RPMI8226 (cell line): ENCODE measurements at regions not wholly inside any gene's neighbourhood (a gene's known extent, or its start where the extent isn't known, plus 50 kb on each side); places are given as distances from the start of the nearest gene placed in this dataset.
"Not testable (repeated sequence)": the region's sequence is repeated elsewhere in the genome, so short reads cannot be mapped to it uniquely, and the experiment has no call there.

Source experiments
- DNase-seq: peaks from one replicate; pipeline ENCODE4 v3.0.0-alpha.2; 2015

DNA sequence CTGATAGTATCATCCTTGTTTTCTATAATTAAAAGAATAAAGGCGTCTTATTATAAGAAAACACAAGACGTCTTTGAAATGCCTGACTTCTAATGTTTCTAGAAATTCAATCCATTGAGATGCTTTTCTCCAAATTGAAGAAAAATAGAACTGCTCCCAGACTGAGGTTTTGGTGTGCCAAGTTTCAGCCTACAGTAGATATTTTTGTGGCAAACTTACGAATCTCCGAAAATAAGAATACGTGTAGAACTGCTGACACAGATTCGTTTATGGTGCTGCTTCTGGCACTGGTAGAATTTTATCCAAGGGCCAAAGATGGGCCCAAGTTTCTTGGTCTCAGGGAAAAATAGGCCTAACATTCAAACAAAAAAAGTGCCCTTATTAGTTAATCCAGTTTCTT, 554.5 kb upstream of the NR5A2 start:
- DNase-seq, result no peak

DNA sequence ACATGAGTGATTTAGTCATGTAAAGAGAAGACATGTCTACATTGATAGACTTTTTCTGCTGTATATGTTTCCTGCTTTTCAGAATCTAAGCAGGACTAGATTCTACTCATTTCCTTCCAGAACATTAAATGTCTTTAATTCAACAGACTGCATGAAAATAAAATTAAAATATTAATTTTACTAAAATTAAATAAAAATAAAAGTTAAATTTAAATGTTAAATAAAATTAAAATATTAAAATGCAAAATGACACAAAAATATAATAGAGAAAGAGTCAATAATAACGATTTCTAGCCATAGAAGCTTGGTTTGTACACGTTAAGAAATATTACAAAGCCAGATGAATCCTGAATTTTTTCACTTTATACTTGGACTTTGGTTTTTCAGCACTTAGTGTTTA, 552.8 kb upstream of the NR5A2 start:
- no peak for DNase-seq

- no peak for DNase-seq
Observed at GRCh38 chr1:199482426-199482825, 545.1 kb upstream of the NR5A2 start.

GRCh38 chr1:199489594-199489993, 537.9 kb upstream of the NR5A2 start:
- DNase-seq, result no peak

DNA sequence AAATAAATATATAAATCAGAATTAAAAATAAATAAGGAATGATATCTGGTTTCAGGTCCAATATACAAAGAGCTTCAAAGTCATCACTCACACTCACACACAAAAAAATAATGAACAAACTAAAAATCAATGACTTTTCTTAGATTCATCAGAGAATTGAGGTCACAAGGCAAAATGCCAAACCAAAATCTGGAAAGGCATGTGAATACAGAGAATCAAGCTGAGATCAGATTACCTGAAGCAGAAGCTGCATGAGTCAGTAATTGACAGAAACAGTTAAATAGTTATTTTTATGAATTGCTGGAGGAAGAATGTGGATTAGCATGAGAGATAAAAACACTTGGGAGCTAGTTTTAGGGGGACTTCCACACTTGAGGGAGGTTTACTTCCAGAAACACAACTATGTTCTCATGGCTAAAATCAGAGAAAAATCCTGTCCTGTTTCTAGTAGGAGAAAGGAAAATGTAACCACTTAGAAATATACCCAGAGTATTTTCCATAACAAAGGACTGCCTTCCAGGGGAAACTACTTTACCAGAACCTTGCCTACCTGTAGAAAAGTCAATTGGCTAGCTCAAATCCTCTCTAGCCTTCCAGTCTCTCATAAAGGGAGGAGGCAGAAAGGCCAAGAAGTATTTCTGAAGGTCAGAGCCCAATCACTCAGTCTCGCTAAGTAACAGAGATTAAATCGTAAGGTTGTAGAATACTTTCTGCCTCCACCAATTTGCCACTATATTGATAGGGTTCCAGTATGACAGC, 536.6 kb upstream of the NR5A2 start:
- no peak for DNase-seq

- no peak for DNase-seq
Observed at GRCh38 chr1:199495432-199495831, 532.1 kb upstream of the NR5A2 start.

DNA sequence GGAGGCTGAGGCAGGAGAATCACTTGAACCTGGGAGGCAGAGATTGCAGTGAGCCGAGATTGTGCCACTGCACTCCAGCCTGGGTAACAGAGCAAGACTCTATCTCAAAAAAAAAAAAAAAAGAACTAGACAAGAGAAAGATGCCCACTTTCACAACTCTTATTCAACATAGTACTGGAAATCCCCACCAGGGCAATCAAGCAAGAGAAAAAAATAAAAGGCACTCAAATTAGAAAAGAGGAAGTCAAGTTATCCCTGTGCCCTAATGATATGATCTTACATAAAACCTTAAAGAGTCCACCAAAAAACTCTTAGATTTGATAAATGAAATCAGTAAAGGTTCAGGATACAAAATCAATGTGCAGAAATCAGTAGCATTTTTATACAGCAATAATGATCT, 528.7 kb upstream of the NR5A2 start:
- DNase-seq, result not testable (repeated sequence)

GRCh38 chr1:199508072-199508471, 519.4 kb upstream of the NR5A2 start:
- no peak for DNase-seq

DNA sequence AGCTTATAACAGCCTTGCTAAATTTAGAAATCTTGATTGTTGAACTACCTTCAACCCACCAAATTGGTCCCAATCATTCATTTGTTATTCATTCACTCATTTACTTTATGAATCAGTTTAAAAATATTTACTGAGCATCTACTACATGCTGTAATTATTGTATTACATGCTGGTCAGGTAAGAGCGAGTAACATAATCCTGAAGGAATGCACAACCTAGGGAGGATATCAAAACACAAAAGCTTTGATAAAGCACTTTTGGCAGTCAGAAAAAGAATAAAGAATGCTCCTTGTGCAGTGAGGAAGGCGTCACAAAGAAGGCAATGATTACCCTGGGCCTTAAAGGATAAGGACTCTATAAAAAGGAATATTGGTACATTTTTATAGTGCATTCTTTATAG, 518.9 kb upstream of the NR5A2 start:
- no peak for DNase-seq

DNA sequence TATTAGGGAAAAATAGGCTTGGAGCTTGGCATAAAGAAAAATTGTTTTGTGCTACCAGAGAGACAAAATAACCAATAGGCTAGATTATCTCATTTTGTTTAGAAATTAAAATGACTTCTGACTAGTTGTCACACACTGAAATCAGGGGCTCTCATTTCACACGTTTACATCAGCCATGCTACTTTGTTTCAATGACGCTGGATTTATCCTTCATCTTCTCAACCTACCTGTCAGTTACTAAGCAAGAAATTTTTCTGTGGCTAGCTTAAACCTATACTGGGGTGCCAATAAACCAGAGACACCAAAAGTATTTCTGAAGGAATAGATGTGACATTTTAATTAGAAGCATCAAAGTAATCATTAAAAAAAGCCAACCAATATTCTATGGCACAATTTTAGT, 518.1 kb upstream of the NR5A2 start:
- no peak for DNase-seq

- DNase-seq, result no peak
Observed at GRCh38 chr1:199510314-199510713, 517.2 kb upstream of the NR5A2 start.

DNA sequence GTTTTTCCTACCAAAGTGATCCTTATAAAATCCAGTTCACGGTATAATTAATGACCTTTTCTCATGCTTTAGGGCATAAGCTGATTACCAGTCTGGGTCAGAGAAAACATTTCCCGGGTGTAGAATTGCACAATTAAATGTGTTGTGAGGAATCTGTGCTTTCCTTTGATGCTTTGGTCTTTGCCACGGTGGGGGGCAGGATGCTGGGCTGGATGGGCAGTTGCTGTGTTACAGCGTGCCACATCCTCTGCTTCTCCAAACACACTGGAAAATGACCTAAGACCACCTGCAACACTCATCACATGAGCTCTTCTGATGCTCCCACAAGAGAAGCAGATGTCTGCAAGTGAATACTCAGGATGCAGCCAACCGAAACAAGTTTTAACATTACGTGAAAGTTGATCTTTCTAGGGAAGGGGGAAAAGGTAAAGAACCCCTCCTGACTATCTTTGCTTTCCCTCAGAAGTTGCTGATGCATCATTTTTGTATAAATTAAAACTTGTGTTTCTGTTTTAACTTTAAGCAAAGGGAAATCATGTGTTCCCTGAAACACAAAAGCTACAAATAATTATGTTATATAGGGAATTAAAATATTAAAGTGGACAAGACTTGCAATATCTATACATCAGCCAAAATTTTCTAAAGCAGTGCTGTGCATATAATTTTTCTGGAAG, 515.3 kb upstream of the NR5A2 start:
- DNase-seq, result no peak

DNA sequence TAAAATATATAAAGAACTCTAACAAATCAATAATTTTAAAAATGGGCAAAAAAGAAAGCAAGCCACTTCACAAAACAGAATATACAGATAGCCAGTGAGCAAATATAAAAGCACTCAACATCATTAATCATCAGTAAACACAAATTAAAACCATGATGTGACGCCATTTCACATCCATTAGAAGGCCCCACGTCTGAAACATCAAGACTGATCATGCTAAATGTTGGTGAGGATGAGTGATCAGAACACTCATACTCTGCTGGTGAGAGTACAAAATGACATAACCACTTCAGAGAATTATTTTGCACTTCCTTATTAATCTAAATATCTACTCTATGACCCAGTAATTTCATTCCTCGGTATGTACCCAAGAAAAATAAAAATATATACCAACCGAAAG, 512.2 kb upstream of the NR5A2 start:
- DNase-seq, result no peak

GRCh38 chr1:199522338-199522737, 505.2 kb upstream of the NR5A2 start:
- DNase-seq, result no peak

DNA sequence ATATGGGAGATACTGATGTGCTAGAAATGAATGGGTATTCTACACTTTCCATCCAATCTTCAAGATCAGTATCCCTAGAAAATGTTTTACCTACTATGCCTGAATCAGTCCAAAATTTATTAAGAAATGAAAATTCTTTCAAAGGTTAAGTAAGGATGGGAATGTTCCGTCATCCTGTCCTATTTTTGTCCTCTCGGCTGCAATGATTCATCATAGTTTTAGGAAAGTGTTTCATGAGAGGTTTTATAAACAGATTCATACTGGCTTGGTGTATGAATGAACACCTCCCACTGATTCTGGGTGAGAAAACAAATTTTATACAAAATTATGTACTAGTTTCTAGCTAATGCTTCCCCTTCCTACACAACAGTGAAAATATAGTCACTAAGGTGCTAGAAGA, 504.6 kb upstream of the NR5A2 start:
- no peak for DNase-seq

- no peak for DNase-seq
Observed at GRCh38 chr1:199529324-199529723, 498.2 kb upstream of the NR5A2 start.

DNA sequence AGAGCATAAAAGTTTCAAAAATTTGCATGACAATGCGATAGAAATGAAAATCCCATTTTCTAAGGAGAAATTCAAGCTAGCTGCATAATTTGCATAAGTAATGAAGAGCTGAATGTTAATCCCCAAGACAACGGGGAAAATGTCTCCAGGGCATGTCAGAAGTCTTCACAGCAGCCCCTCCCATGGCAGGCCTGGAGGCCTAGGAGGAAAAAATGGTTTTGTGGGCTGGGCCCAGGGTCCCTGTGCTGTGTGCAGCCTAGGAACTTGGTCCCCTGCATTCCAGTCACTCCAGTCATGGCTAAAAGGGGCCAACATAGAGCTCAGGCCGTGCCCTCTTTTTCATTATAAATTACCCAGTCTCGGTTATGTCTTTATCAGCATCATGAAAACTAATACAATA, 494.1 kb upstream of the NR5A2 start:
- not testable (repeated sequence) for DNase-seq

GRCh38 chr1:199545780-199546179, 481.7 kb upstream of the NR5A2 start:
- peak; percentile 26 for DNase-seq

DNA sequence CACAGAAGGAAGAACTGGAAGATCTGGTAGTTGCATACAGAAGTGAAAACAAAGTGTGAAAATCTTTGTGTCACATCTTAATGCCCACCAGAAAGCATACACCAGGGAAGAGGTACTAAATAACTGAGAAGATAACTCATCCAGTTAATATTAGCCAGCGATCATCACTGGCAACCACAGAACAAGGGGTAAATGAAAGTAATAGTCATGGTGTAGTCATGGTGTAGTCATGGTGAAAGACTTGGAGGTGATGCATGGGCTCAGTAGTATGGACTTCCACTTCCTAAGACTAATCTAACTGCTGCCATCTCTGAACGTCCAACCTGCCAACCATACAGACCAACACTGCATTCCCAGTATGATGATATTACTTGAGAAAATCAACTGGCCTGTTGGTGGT, 481.2 kb upstream of the NR5A2 start:
- no peak for DNase-seq

DNA sequence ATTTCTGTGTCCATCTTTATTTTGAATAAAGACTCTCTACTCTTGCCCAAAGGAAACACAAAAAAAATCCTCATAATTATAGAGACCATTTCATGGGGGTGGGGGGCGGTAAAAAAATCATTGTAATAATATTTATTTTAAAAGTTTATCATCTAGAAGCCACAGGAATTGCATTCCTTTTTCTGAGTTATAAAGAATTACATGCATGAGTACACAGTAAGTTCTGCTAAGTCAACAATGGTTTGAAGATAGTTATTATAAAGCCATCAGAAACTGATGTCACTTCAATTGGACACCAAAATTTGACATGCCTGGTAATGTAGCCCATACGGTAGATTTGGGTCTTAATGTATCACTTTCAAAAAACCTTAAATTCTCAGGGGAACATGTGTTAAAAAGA, 478.1 kb upstream of the NR5A2 start:
- DNase-seq, result no peak

GRCh38 chr1:199550199-199551065, 477.1 kb upstream of the NR5A2 start:
- DNase-seq, result no peak

DNA sequence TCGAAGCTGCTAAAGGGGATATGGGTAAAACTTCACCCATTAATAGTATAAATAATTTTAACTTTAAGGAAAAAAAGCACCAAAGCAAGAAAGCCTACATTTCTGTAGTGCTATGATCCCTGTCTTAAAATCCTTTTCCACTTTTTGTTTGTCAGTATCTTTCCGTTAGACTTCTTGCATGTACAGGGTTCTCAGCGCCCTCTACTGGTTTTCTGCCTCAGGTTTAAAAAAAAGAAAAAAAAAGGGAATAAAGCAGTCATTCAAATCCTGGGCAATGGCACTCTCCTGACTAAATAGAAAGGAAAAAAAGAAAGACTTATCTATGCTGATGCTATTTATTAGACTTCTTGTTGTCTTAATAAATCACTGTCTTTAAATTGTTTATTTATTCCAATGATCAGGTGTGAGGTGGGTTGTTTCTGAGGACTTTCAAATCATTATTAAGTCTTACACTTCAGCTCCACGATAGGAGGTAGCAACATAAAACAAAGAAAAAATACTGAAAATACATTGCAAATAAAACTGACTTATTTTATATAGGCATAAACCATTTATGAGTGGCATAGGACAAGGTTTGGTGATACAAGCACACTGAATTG, 475.4 kb upstream of the NR5A2 start:
- peak; percentile 63 for DNase-seq

GRCh38 chr1:199553104-199553503, 474.4 kb upstream of the NR5A2 start:
- DNase-seq, result no peak
